PC-3 (cell line): ENCODE measurements at regions not wholly inside any gene's neighbourhood (a gene's known extent, or its start where the extent isn't known, plus 50 kb on each side); places are given as distances from the start of the nearest gene placed in this dataset.

ENCODE experiments used
- ATAC-seq: fragments of 200-7000 bp; cut with Tn5 transposase; 2 replicates; pipeline ENCODE4 v1.9.1; 2020; ENCODE audit warnings: mild to moderate bottlenecking, moderate library complexity
- BruUV-seq: library from RNA; stranded (reverse); fragments of 400-500 nt; replicated peaks from 2 replicates; lab custom pipeline; 2021; lab: Mats Ljungman, UMichigan
- CTCF ChIA-PET: fragments of 300-600 bp; sonication (Branson Sonifier 250); formaldehyde crosslinking; loops from one replicate; lab custom pipeline; 2022; ENCODE audit warnings: antibody characterized with exemption; lab: Charles Lee
- POLR2A ChIA-PET: fragments of 300-600 bp; sonication (Branson Sonifier 250); formaldehyde crosslinking; loops from one replicate; lab custom pipeline; 2022; ENCODE audit warnings: antibody characterized with exemption; ENCODE audit not compliant: unreplicated experiment; lab: Charles Lee
- DNase-seq: peaks from one replicate; pipeline ENCODE4 v3.0.0-alpha.2; 2015
- H2AFZ ChIP-seq: fragments of 300-600 bp; sonication (generic); 2 replicates; pipeline ENCODE4 v1.6.0; 2016; ENCODE audit warnings: antibody characterized with exemption, low read length
- H3F3A ChIP-seq: fragments of 300-600 bp; sonication (generic); one replicate; pipeline ENCODE4 v1.6.0; 2017; ENCODE audit warnings: antibody characterized with exemption, low read length, control low read depth, mild to moderate bottlenecking; ENCODE audit not compliant: unreplicated experiment
- H3K27ac ChIP-seq: fragments of 300-600 bp; sonication (generic); 2 replicates; pipeline ENCODE4 v1.5.1; 2016; ENCODE audit warnings: mild to moderate bottlenecking, low read length
- H3K27me3 ChIP-seq: fragments of 300-600 bp; sonication (generic); 2 replicates; pipeline ENCODE4 v1.6.1; 2016; ENCODE audit warnings: low read length, mixed read lengths
- H3K36me3 ChIP-seq: fragments of 300-600 bp; sonication (generic); 2 replicates; pipeline ENCODE4 v1.6.1; 2016; ENCODE audit warnings: low read depth, mixed run types, low read length, mixed read lengths
- H3K4me1 ChIP-seq: fragments of 300-600 bp; sonication (generic); 2 replicates; pipeline ENCODE4 v1.5.1; 2016; ENCODE audit warnings: low read length; ENCODE audit not compliant: insufficient read depth
- H3K4me2 ChIP-seq: fragments of 300-600 bp; sonication (generic); 2 replicates; pipeline ENCODE4 v1.6.0; 2016; ENCODE audit warnings: low read length
- H3K4me3 ChIP-seq: fragments of 300-600 bp; sonication (generic); 2 replicates; pipeline ENCODE4 v1.5.1; 2016; ENCODE audit warnings: mild to moderate bottlenecking, low read length, mixed read lengths
- H3K79me2 ChIP-seq: fragments of 300-600 bp; sonication (generic); 2 replicates; pipeline ENCODE4 v1.6.1; 2017; ENCODE audit warnings: low read length, mixed read lengths
- H3K9ac ChIP-seq: fragments of 300-600 bp; sonication (generic); 2 replicates; pipeline ENCODE4 v1.6.0; 2016; ENCODE audit warnings: mild to moderate bottlenecking, low read length
- H3K9me2 ChIP-seq: fragments of 300-600 bp; sonication (generic); replicated peaks from 2 replicates; pipeline ENCODE4 v1.6.1; 2016; ENCODE audit warnings: mixed run types, low read length, mixed read lengths
- H3K9me3 ChIP-seq: fragments of 300-600 bp; sonication (generic); 2 replicates; pipeline ENCODE4 v1.6.1; 2016; ENCODE audit warnings: low read length, mixed read lengths
- H4K20me1 ChIP-seq: fragments of 300-600 bp; sonication (generic); 2 replicates; pipeline ENCODE4 v1.6.1; 2016; ENCODE audit warnings: low read length, mixed read lengths
- CTCF ChIP-seq: fragments of 300-600 bp; sonication (generic); conservative IDR thresholded peaks from 2 replicates; pipeline ENCODE4 v1.5.1; 2017; ENCODE audit warnings: antibody characterized with exemption, low read depth, mild to moderate bottlenecking, low read length
- EZH2 ChIP-seq: fragments of 300-600 bp; sonication (generic); IDR thresholded peaks from one replicate; pipeline ENCODE4 v1.6.1; 2017; ENCODE audit warnings: antibody characterized with exemption, mild to moderate bottlenecking, low read length; ENCODE audit not compliant: unreplicated experiment
- EZH2phosphoT487 ChIP-seq: fragments of 300-600 bp; sonication (generic); IDR thresholded peaks from 2 replicates; pipeline ENCODE4 v1.6.1; 2018; ENCODE audit warnings: mild to moderate bottlenecking, antibody characterized with exemption, low read length, borderline replicate concordance
- intact Hi-C: fragments of 100-400 bp; cut with micrococcal nuclease; formaldehyde crosslinking; loops from 2 replicates; pipeline ENCODE4 v1.9.0; 2023

- Histone ChIP-seq H3K9me2 (no peaks in the 10 kb centered on the region), H3K27ac (no peak overlapping the region), H3F3A (no peaks in the 10 kb centered on the region), H3K9me3 (no peaks in the 10 kb centered on the region), H3K4me3 (no peak overlapping the region), H3K36me3 (no peaks in the 10 kb centered on the region), H3K4me1 (no peaks in the 10 kb centered on the region), H2AFZ (no peak overlapping the region), H3K79me2 (no peaks in the 10 kb centered on the region), H3K4me2 (no peak overlapping the region), H3K9ac (no peak overlapping the region), H3K27me3 (no peaks in the 10 kb centered on the region), H4K20me1 (no peaks in the 10 kb centered on the region)
- intact Hi-C loops = no loop called here
- CTCF ChIA-PET = no interaction called here
- no peak for DNase-seq
- POLR2A ChIA-PET = interaction anchor here (0.5 kb wide), 1 partner anchor 53 kb away, joined by 4 read pairs; no protein-coding TSS in a partner anchor
- ATAC-seq = no peak
- BruUV-seq = no TSS peak
- TF ChIP-seq EZH2phosphoT487 = no peak
- no peak for TF ChIP-seq CTCF
- TF ChIP-seq EZH2 = no peak
Observed at GRCh38 chr12:67854351-67854750, 134.9 kb upstream of the IFNG-AS1 start.

GRCh38 chr12:67855103-67855502 is 134.1 kb upstream of the IFNG-AS1 start:
- intact Hi-C loops = no loop called here
- ATAC-seq = no peak
- H3K4me1 ChIP-seq = no peaks in the 10 kb centered on the region
- no peaks in the 10 kb centered on the region for H3K79me2 ChIP-seq
- H3K27ac ChIP-seq = no peak overlapping the region
- H3K36me3 ChIP-seq = no peaks in the 10 kb centered on the region
- no peak overlapping the region for H3K4me3 ChIP-seq
- H3F3A ChIP-seq = no peaks in the 10 kb centered on the region
- POLR2A ChIA-PET = no interaction called here
- no peaks in the 10 kb centered on the region for H4K20me1 ChIP-seq
- no peaks in the 10 kb centered on the region for H3K9me3 ChIP-seq
- H3K9me2 ChIP-seq = no peaks in the 10 kb centered on the region
- no peaks in the 10 kb centered on the region for H3K27me3 ChIP-seq
- CTCF ChIA-PET = no interaction called here
- DNase-seq = no peak
- no peak overlapping the region for H2AFZ ChIP-seq
- H3K4me2 ChIP-seq = no peak overlapping the region
- no peak for TF ChIP-seq CTCF
- no peak for TF ChIP-seq EZH2
- TF ChIP-seq EZH2phosphoT487 = no peak
- no peak overlapping the region for H3K9ac ChIP-seq
- BruUV-seq = no TSS peak

- POLR2A ChIA-PET = interaction anchor here (0.6 kb wide), 1 partner anchor 43 kb away, joined by 4 read pairs; no protein-coding TSS in a partner anchor
- TF ChIP-seq EZH2 (no peak), EZH2phosphoT487 (no peak), CTCF (no peak)
Observed at GRCh38 chr12:67871231-67871630, 118.0 kb upstream of the IFNG-AS1 start.

More at GRCh38 chr12:67871231-67871630, 118.0 kb upstream of the IFNG-AS1 start:
- no peak for ATAC-seq
- H3K27ac ChIP-seq = no peak overlapping the region
- no peaks in the 10 kb centered on the region for H3F3A ChIP-seq
- no peak overlapping the region for H3K4me2 ChIP-seq
- H3K27me3 ChIP-seq = no peaks in the 10 kb centered on the region
- CTCF ChIA-PET = no interaction called here
- no peak overlapping the region for H3K9ac ChIP-seq
- H3K4me3 ChIP-seq = no peak overlapping the region
- no peak for DNase-seq
- BruUV-seq = no TSS peak
- H3K9me2 ChIP-seq = no peaks in the 10 kb centered on the region
- intact Hi-C loops = no loop called here
- no peaks in the 10 kb centered on the region for H4K20me1 ChIP-seq
- H3K36me3 ChIP-seq = no peaks in the 10 kb centered on the region
- no peaks in the 10 kb centered on the region for H3K4me1 ChIP-seq
- H3K79me2 ChIP-seq = no peaks in the 10 kb centered on the region
- H2AFZ ChIP-seq = no peak overlapping the region
- no peaks in the 10 kb centered on the region for H3K9me3 ChIP-seq
